ENCODE measurements at regions not wholly inside any gene's neighbourhood (a gene's known extent, or its start where the extent isn't known, plus 50 kb on each side); places are given as distances from the start of the nearest gene placed in this dataset.

GRCh38 chr18:67582488-67582887 is 66.0 kb upstream of the DSEL start:
- Mint-ChIP-seq H3K36me3 (no peaks in the 10 kb centered on the region), H3K4me3 (no peak overlapping the region), H3K27ac (no peak overlapping the region), H3K9me3 (peaks cover 3% of the 10 kb centered on the region), H3K4me1 (no peaks in the 10 kb centered on the region)
- DNase-seq (ENCODE audit: low spot score in 2 of 2), result no peak
- ATAC-seq, result no peak

- no peak for ATAC-seq
- Mint-ChIP-seq H3K9me3 (peaks cover 3% of the 10 kb centered on the region), H3K4me1 (peaks cover 2% of the 10 kb centered on the region), H3K27ac (no peak overlapping the region), H3K4me3 (no peak overlapping the region), H3K36me3 (no peaks in the 10 kb centered on the region)
- no peak for DNase-seq (ENCODE audit: low spot score in 2 of 2)
Measured at GRCh38 chr18:67581178-67581577, 64.7 kb upstream of the DSEL start.

GRCh38 chr18:67577386-67577785 is 60.9 kb upstream of the DSEL start:
- Mint-ChIP-seq H3K4me3 (no peak overlapping the region), H3K36me3 (no peaks in the 10 kb centered on the region), H3K9me3 (no peaks in the 10 kb centered on the region), H3K4me1 (peaks cover 5% of the 10 kb centered on the region), H3K27ac (no peak overlapping the region)
- no peak for ATAC-seq
- DNase-seq (ENCODE audit: low spot score in 2 of 2), result no peak

- no peaks in the 10 kb centered on the region for H3K9me3 Mint-ChIP-seq
- no peak overlapping the region for H3K4me3 Mint-ChIP-seq
- DNase-seq (ENCODE audit: low spot score in 2 of 2) (no peak), ATAC-seq (peak; percentile 77)
- H3K36me3 Mint-ChIP-seq, result no peaks in the 10 kb centered on the region
- no peak overlapping the region for H3K27ac Mint-ChIP-seq
- peaks cover 5% of the 10 kb centered on the region for H3K4me1 Mint-ChIP-seq
Measured at GRCh38 chr18:67574749-67575148, 58.2 kb upstream of the DSEL start.

DNA sequence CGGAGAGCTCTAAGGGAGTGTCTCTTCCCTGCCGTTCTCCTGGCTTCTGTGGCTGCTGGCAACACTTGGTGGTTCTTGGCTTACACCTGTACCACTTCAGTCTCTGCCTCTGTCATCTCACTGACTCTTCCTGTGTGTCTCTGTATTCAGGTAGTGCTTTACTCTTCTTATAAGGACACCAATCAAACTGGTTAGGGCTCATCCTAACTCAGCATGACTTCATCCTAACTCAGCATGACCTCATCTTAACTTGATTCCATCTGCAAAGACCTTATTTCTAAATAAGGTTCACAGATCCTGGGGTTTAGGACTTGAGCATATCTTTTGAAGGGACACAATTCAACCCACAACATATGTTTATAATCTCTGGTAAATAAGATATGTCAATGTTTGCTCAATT is 51.6 kb upstream of the DSEL start:
- H3K27ac Mint-ChIP-seq, result no peak overlapping the region
- no peaks in the 10 kb centered on the region for H3K9me3 Mint-ChIP-seq
- DNase-seq (ENCODE audit: low spot score in 2 of 2) (no peak), ATAC-seq (no peak)
- no peaks in the 10 kb centered on the region for H3K4me1 Mint-ChIP-seq
- H3K36me3 Mint-ChIP-seq, result no peaks in the 10 kb centered on the region
- no peak overlapping the region for H3K4me3 Mint-ChIP-seq
